SKM-1 treated with dmso at 0.1 percent for 144 hours (cell line): ENCODE measurements at regions not wholly inside any gene's neighbourhood (a gene's known extent, or its start where the extent isn't known, plus 50 kb on each side); places are given as distances from the start of the nearest gene placed in this dataset.
"Not testable (repeated sequence)": the region's sequence is repeated elsewhere in the genome, so short reads cannot be mapped to it uniquely, and the experiment has no call there.

Source experiments
- DNase-seq: peaks from one replicate; lab custom pipeline; 2025; ENCODE audit not compliant: unreplicated experiment; lab: John Stamatoyannopoulos, UW

DNA sequence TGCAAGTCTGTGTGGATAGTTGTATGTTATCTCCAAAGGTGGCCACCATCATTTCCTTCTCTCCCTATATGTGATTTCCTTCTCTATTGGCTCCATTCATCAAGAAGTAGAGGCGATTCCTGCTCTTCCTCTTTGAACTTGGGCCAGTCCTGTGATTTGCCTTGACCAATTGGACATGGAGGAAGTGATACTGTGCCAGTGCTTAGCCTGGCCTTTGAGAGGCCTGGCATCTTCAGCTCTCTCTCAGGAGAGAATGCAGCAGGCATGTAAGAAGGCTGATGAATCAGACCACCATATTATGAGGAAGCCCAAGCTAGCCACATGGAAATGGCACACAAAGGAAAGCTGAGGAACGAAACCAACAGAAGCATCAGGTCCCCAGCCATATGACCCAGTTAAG, 195.0 kb upstream of the SVIL start:
- DNase-seq: no peak

- no peak for DNase-seq
Observed at GRCh38 chr10:29828956-29829355, 194.2 kb upstream of the SVIL start.

GRCh38 chr10:29828440-29828894, 193.7 kb upstream of the SVIL start:
- DNase-seq: no peak

DNA sequence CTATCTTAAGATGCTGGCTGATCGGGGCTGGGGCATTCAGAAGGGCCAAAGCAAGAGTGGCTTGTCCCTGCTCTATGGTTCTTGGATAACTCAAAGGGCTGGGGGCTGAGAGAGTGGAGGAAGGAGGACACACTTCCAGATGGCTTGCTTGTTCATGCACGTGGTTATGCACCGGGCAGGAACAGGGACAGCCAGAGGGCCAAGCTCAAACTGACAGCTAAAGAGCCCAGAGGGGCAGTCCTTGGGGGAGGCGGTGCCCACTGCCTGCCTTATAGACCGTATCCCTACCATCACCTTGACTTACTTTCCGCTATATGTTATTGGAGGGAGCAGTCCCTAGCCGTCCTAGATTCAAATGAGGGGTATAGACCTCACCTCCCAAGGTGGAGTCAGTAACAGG, 192.7 kb upstream of the SVIL start:
- DNase-seq: no peak

GRCh38 chr10:29826801-29827450, 192.2 kb upstream of the SVIL start:
- no peak for DNase-seq

DNA sequence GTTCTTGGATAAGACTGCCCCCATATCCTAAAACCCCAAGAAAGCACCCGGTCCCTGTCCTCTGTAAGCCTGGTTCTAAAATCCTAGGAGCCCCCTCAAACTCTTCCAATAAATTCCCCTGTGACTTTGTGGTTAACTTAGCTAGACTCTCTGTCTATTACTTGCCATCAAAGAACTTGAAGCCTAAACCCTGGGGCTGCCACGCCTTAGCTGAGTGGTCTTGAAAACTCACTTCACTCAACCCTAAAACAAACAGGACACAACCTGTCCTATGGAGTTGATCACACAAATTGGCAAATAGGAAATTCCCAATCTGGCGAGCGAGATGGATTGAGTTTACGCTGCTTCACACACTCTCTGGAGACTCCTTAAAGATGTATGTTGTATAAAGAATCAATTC, 191.4 kb upstream of the SVIL start:
- no peak for DNase-seq

DNA sequence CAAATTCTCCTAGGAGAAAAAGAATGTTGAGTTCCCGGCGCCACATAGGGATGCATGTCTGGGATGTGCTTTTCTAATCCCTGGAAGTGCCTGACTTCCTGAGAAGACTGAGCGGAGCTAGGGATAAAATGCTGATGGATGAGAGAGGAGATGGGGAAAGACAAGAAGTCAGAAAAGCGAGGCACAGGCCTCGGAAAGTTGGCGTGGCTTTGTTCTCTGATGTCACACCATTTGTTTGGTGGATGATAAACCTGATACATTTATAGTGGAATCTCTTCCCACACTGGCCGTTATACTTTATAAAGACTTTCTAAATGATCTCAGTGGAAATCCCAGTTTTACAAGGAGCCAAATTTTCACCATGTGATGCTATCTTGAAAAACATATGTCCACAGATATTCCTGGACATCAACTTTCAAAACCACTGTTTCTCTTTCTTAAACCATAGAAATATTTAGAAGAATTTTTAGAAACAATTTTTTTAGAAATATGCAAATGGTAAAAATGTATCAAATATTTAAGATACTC, 188.8 kb upstream of the SVIL start:
- DNase-seq: no peak

DNA sequence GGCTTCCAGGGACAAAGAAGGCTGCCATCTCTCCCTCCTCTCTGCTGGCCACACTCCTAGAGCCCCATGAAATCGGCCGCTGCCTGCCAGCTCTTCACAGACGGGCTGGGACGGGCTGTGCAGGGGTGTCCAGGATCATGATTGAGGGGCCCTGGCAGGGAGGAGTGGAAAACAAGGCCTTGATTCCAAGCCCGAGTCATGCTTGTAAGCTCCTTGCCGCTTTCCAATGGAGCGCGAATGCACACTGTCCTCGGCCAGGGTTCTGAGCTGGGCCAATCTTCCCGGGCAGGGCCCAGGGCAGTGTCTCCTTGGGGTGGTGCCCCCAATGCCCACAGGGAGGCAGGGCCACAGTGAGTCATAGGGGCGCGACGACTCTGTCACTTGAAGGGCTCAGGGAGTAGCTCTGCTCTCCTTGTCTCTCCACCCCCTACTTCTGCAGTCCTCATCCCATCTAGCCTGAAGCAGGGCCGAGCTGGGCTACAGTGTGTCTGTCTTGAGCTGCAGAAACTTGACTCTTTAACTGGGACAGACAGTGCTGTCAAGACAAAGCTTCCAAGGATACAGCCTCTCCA, 186.2 kb upstream of the SVIL start:
- DNase-seq: no peak

GRCh38 chr10:29816801-29817558, 182.2 kb upstream of the SVIL start:
- DNase-seq: no peak

DNA sequence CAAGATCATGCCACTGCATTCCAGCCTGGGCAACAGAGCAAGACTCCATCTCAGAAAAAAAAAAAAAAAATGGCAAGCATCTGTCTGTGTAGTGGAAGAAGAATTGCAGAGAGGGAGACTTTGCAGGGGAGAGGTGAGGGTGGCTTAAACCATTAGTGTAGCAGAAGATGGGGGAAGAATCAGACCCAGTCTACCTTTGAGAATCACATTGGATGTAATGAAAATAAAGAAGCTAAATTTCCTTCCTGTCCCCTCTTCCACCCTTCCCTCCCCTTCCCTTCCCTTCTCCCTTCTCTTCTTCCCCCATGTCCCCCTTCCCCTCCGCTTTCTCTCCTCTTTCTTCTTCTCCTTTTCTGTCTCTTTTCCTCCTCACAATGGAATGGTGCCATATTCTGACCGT, 180.8 kb upstream of the SVIL start:
- DNase-seq: no peak

DNA sequence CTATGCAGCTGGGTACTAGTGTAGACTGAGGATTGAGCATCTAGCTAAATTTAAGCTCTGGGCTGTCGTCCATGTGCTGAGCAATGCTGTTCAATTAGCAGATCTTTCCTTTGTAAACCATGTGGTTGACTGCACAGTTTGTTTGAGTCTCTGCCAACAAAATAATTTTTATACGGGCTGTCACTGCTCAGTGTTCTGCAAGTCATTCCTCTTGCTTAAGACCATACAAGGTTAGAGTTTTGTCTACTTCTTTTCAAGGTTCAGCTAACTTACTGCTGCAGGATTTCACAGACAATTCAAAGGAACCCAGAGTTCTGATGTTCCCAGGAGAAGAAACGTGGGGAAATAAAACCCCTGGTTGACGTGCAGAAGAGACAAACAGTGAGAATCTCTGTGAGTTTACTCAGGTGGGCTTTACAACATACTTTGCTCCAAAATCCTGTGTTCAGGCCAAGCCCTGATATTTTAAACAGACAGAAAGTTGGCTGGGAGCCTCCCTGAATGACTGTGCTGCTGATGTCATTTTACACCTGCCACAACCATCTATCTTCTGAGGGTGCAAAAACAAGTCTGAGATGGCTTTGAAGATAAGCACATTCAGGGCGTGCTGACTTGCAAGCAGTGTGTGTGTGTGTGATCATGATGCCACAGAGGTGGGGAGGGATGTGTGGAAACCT, 177.1 kb upstream of the SVIL start:
- DNase-seq: no peak

DNA sequence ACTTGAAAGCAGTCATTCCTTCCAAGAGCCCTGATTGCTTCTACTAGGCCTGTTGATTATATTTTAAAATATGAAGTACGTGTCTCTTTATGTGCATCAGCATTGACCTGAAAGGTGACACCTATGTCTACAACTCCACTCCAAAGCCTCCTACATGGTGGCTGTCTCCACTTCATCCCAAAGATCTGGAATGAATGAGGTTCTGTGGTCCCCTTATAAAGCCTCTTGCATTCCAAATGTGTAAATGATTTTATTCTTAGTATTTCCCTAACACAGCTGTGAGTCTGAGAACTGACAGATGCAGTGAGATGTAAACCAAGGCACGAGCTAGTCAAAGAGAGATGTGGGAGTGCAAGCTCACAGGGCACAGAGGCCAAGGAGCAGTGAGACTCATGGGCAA, 176.0 kb upstream of the SVIL start:
- DNase-seq: no peak

DNA sequence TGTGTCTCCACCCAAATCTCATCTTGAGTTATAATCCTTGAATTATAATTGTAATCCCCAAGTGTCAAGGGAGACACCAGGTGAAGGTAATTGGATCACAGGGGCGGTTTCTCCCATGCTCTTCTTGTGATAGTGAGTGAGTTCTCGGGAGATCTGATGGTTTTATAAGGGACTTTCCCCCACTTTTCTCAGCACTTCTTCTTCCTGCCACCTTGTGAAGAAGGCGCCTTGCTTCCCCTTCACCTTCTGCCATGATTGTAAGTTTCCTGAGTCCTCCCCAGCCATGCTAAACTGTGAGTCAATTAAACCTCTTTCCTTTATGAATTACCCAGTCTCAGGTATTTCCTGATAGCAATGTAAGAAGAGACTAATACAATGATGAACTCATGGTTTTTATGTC, 175.5 kb upstream of the SVIL start:
- DNase-seq: not testable (repeated sequence)

GRCh38 chr10:29809383-29809782, 174.6 kb upstream of the SVIL start:
- DNase-seq: no peak

- no peak for DNase-seq
Observed at GRCh38 chr10:29807163-29807806, 172.5 kb upstream of the SVIL start.

DNA sequence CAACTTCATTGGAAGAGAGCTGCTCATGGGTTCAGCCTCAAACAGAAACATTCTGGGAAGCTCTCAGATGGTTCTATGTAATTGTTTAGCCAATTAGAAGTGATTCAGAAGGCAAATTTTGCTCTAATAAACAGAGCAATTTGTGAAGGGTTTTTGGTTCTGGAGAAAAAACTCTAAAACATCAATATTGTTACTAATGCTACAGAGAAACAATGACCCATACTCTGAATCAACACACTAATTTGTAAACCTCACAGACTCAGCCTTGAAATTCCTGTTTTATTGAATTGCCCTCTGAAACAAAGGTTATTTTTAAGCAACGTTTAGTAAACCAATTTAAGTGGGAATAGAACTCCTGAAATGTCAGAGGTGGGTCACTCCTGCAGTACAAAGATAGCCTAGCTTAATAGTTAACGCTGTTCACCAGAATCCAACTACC, 171.6 kb upstream of the SVIL start:
- DNase-seq: no peak

- DNase-seq: no peak
Observed at GRCh38 chr10:29805134-29805723, 170.5 kb upstream of the SVIL start.

- DNase-seq: no peak
Observed at GRCh38 chr10:29804025-29804852, 169.5 kb upstream of the SVIL start.

- DNase-seq: no peak
Observed at GRCh38 chr10:29802171-29802570, 167.4 kb upstream of the SVIL start.
